Astrocyte of the spinal cord (primary cell): ENCODE measurements at regions not wholly inside any gene's neighbourhood (a gene's known extent, or its start where the extent isn't known, plus 50 kb on each side); places are given as distances from the start of the nearest gene placed in this dataset.
"Not testable (repeated sequence)": the region's sequence is repeated elsewhere in the genome, so short reads cannot be mapped to it uniquely, and the experiment has no call there.

Experiments
- DNase-seq: peaks from one replicate; pipeline ENCODE4 v3.0.0; 2011; ENCODE audit warnings: low read depth, low spot score
- H3K4me3 ChIP-seq: 2 replicates; pipeline ENCODE4 v1.5.1; 2011; ENCODE audit warnings: low read depth, mild to moderate bottlenecking, low read length, moderate library complexity
- CTCF ChIP-seq: IDR thresholded peaks from 2 replicates; pipeline ENCODE4 v1.5.1; 2012; ENCODE audit warnings: low read depth, mild to moderate bottlenecking, low read length, inconsistent platforms
- in situ Hi-C: cut with HindIII; loops from 2 replicates; pipeline ENCODE4 v1.10.0; 2017; ENCODE audit warnings: low sequenced_read_pairs

- TF ChIP-seq CTCF: no peak
- H3K4me3 ChIP-seq: no peak overlapping the region
- no peak for DNase-seq
- in situ Hi-C loops: no loop called here
Observed at GRCh38 chr1:30366911-30367310, 356.5 kb downstream of the MATN1 start.

- in situ Hi-C loops: no loop called here
- H3K4me3 ChIP-seq: no peak overlapping the region
- no peak for TF ChIP-seq CTCF
- DNase-seq: no peak
Observed at GRCh38 chr1:30366199-30366598, 357.2 kb downstream of the MATN1 start.

- DNase-seq: no peak
- no peak overlapping the region for H3K4me3 ChIP-seq
- in situ Hi-C loops: no loop called here
- no peak for TF ChIP-seq CTCF
Observed at GRCh38 chr1:30365596-30365995, 357.8 kb downstream of the MATN1 start.

- in situ Hi-C loops: no loop called here
Observed at GRCh38 chr1:30363031-30363430, 360.4 kb downstream of the MATN1 start.

GRCh38 chr1:30362603-30362990, 360.8 kb downstream of the MATN1 start:
- no peak for TF ChIP-seq CTCF
- DNase-seq: no peak
- H3K4me3 ChIP-seq: no peak overlapping the region
- in situ Hi-C loops: no loop called here

More at GRCh38 chr1:30363031-30363430, 360.4 kb downstream of the MATN1 start:
- TF ChIP-seq CTCF: no peak
- DNase-seq: no peak
- no peak overlapping the region for H3K4me3 ChIP-seq

- in situ Hi-C loops, DNase-seq, H3K4me3 ChIP-seq: not testable (repeated sequence)
Observed at GRCh38 chr1:30361890-30362602, 361.3 kb downstream of the MATN1 start.

- no peak overlapping the region for H3K4me3 ChIP-seq
- DNase-seq: no peak
- in situ Hi-C loops: no loop called here
- no peak for TF ChIP-seq CTCF
Observed at GRCh38 chr1:30360753-30361152, 362.6 kb downstream of the MATN1 start.
